ENCODE measurements at regions not wholly inside any gene's neighbourhood (a gene's known extent, or its start where the extent isn't known, plus 50 kb on each side); places are given as distances from the start of the nearest gene placed in this dataset.
"Not testable (repeated sequence)": the region's sequence is repeated elsewhere in the genome, so short reads cannot be mapped to it uniquely, and the experiment has no call there.

GRCh38 chr10:15960277-15960676 is 100.0 kb upstream of the MINDY3 start:
- no peak overlapping the region for H3K9ac ChIP-seq (ENCODE audit: insufficient read depth, low read length, poor library complexity, severe bottlenecking)
- no peak overlapping the region for H3K4me3 Mint-ChIP-seq
- H3K27ac Mint-ChIP-seq = no peak overlapping the region
- H3K4me1 Mint-ChIP-seq = no peaks in the 10 kb centered on the region
- H3K27me3 ChIP-seq (ENCODE audit: control insufficient read depth in 2 of 2, insufficient read depth in 2 of 2, low read length in 2 of 2) = no peaks in the 10 kb centered on the region
- no peak for TF ChIP-seq CTCF (IDR thresholded peaks at IDR 0.05)
- H3K4me2 ChIP-seq (replicated peaks; ENCODE audit: extremely low read depth, low read length, poor library complexity, severe bottlenecking) = no peak overlapping the region
- 63% methylated on average over 2 of the region's 5 CpGs for WGBS (ENCODE audit: insufficient coverage)
- H3K9me3 Mint-ChIP-seq = peaks cover 0 to 8% (median 3%) of the 10 kb centered on the region in 7 donors
- H3K27ac ChIP-seq (ENCODE audit: low read depth in 1 of 2, low read length in 2 of 2) = no peak overlapping the region
- H2AFZ ChIP-seq (ENCODE audit: insufficient read depth, low read depth, low read length, poor library complexity, severe bottlenecking) = no peak overlapping the region
- no peaks in the 10 kb centered on the region for H3K79me2 ChIP-seq (ENCODE audit: insufficient read depth, low read length)
- H3K9me3 ChIP-seq (replicated peaks in 1 of 2; ENCODE audit: control insufficient read depth in 1 of 2, insufficient read depth in 1 of 2, low read length in 2 of 2) = peaks cover 0 to 6% of the 10 kb centered on the region in 2 donors
- no peaks in the 10 kb centered on the region for H4K20me1 ChIP-seq (ENCODE audit: insufficient read depth, low read length)
- no peaks in the 10 kb centered on the region for H3K36me3 ChIP-seq (replicated peaks in 1 of 2; ENCODE audit: control insufficient read depth in 1 of 2, insufficient read depth in 2 of 2, low read length in 2 of 2)
- H3K27me3 Mint-ChIP-seq (ENCODE audit: low read depth in 3 of 3) = peaks cover 0 to 2% (median 0%) of the 10 kb centered on the region in 3 donors
- no peak overlapping the region for H3K4me3 ChIP-seq (replicated peaks in 1 of 3; ENCODE audit: low read depth in 2 of 3, low read length in 3 of 3)
- H3K36me3 Mint-ChIP-seq = no peaks in the 10 kb centered on the region
- DNase-seq = no peak
- no peaks in the 10 kb centered on the region for H3K4me1 ChIP-seq (ENCODE audit: control insufficient read depth in 1 of 2, insufficient read depth in 2 of 2, low read length in 2 of 2)
- intact Hi-C loops (cut with micrococcal nuclease) = no loop called here

- H3K27ac ChIP-seq (ENCODE audit: low read depth in 1 of 2, low read length in 2 of 2); H3K4me1 ChIP-seq (ENCODE audit: control insufficient read depth in 1 of 2, insufficient read depth in 2 of 2, low read length in 2 of 2); H3K4me3 Mint-ChIP-seq; H3K4me3 ChIP-seq (replicated peaks in 1 of 3; ENCODE audit: low read depth in 2 of 3, low read length in 3 of 3); H3K4me1 Mint-ChIP-seq; H3K36me3 Mint-ChIP-seq; H2AFZ ChIP-seq (ENCODE audit: insufficient read depth, low read depth, low read length, poor library complexity, severe bottlenecking); H3K9ac ChIP-seq (ENCODE audit: insufficient read depth, low read length, poor library complexity, severe bottlenecking); DNase-seq; intact Hi-C loops (cut with micrococcal nuclease); H4K20me1 ChIP-seq (ENCODE audit: insufficient read depth, low read length); H3K27ac Mint-ChIP-seq; H3K27me3 Mint-ChIP-seq (ENCODE audit: low read depth in 3 of 3); H3K27me3 ChIP-seq (ENCODE audit: control insufficient read depth in 2 of 2, insufficient read depth in 2 of 2, low read length in 2 of 2); H3K4me2 ChIP-seq (replicated peaks; ENCODE audit: extremely low read depth, low read length, poor library complexity, severe bottlenecking); H3K9me3 ChIP-seq (replicated peaks in 1 of 2; ENCODE audit: control insufficient read depth in 1 of 2, insufficient read depth in 1 of 2, low read length in 2 of 2); H3K9me3 Mint-ChIP-seq; H3K79me2 ChIP-seq (ENCODE audit: insufficient read depth, low read length); H3K36me3 ChIP-seq (replicated peaks in 1 of 2; ENCODE audit: control insufficient read depth in 1 of 2, insufficient read depth in 2 of 2, low read length in 2 of 2): not testable (repeated sequence)
- 67% methylated on average over 2 of the region's 5 CpGs for whole genome bisulfite sequencing (ENCODE audit: insufficient coverage)
Measured at GRCh38 chr10:15972736-15973135, 112.4 kb upstream of the MINDY3 start.

All from CD14-positive monocyte (primary cell).